TTC549 (cell line): ENCODE measurements at regions not wholly inside any gene's neighbourhood (a gene's known extent, or its start where the extent isn't known, plus 50 kb on each side); places are given as distances from the start of the nearest gene placed in this dataset.
"Not testable (repeated sequence)": the region's sequence is repeated elsewhere in the genome, so short reads cannot be mapped to it uniquely, and the experiment has no call there.

Experiments
- FAIRE-seq: peaks from 2 replicates; lab custom pipeline; 2012; peaks lifted over from hg19 to GRCh38; lab: Jason Lieb, UNC

- FAIRE-seq = no peak
Measured at GRCh38 chr5:116733991-116734975, 159.7 kb upstream of the SEMA6A start.

- FAIRE-seq = no peak
Measured at GRCh38 chr5:116732591-116732990, 158.0 kb upstream of the SEMA6A start.

- no peak for FAIRE-seq
Measured at GRCh38 chr5:116731432-116731831, 156.8 kb upstream of the SEMA6A start.

GRCh38 chr5:116730706-116731105, 156.1 kb upstream of the SEMA6A start:
- no peak for FAIRE-seq

- no peak for FAIRE-seq
Measured at GRCh38 chr5:116730185-116730584, 155.6 kb upstream of the SEMA6A start.

- FAIRE-seq = no peak
Measured at GRCh38 chr5:116727248-116727647, 152.6 kb upstream of the SEMA6A start.

GRCh38 chr5:116726180-116726579, 151.6 kb upstream of the SEMA6A start:
- not testable (repeated sequence) for FAIRE-seq

- FAIRE-seq = no peak
Measured at GRCh38 chr5:116724971-116725370, 150.3 kb upstream of the SEMA6A start.

- no peak for FAIRE-seq
Measured at GRCh38 chr5:116722651-116723050, 148.0 kb upstream of the SEMA6A start.

- no peak for FAIRE-seq
Measured at GRCh38 chr5:116719106-116719505, 144.5 kb upstream of the SEMA6A start.

GRCh38 chr5:116718317-116718716, 143.7 kb upstream of the SEMA6A start:
- FAIRE-seq = no peak

- no peak for FAIRE-seq
Measured at GRCh38 chr5:116709082-116709481, 134.5 kb upstream of the SEMA6A start.

- peak; percentile 23 for FAIRE-seq
Measured at GRCh38 chr5:116705121-116705519, 130.5 kb upstream of the SEMA6A start.

GRCh38 chr5:116703941-116704340, 129.3 kb upstream of the SEMA6A start:
- FAIRE-seq = no peak

- FAIRE-seq = no peak
Measured at GRCh38 chr5:116703328-116703727, 128.7 kb upstream of the SEMA6A start.

GRCh38 chr5:116702776-116703175, 128.2 kb upstream of the SEMA6A start:
- no peak for FAIRE-seq

GRCh38 chr5:116699332-116699731, 124.7 kb upstream of the SEMA6A start:
- no peak for FAIRE-seq

- no peak for FAIRE-seq
Measured at GRCh38 chr5:116696366-116696765, 121.7 kb upstream of the SEMA6A start.

GRCh38 chr5:116695681-116696080, 121.1 kb upstream of the SEMA6A start:
- no peak for FAIRE-seq

- FAIRE-seq = no peak
Measured at GRCh38 chr5:116686438-116686837, 111.8 kb upstream of the SEMA6A start.

- FAIRE-seq = no peak
Measured at GRCh38 chr5:116685931-116686330, 111.3 kb upstream of the SEMA6A start.

- no peak for FAIRE-seq
Measured at GRCh38 chr5:116685069-116685468, 110.4 kb upstream of the SEMA6A start.

- no peak for FAIRE-seq
Measured at GRCh38 chr5:116681334-116682013, 106.9 kb upstream of the SEMA6A start.

- FAIRE-seq = no peak
Measured at GRCh38 chr5:116675626-116675910, 100.9 kb upstream of the SEMA6A start.
